Panc1 (cell line): ENCODE measurements at regions not wholly inside any gene's neighbourhood (a gene's known extent, or its start where the extent isn't known, plus 50 kb on each side); places are given as distances from the start of the nearest gene placed in this dataset.

ENCODE experiments used
- ATAC-seq: fragments of 200-7000 bp; cut with Tn5 transposase; 2 replicates; pipeline ENCODE4 v1.9.1; 2020; ENCODE audit warnings: mild to moderate bottlenecking, moderate library complexity
- BruUV-seq: library from RNA; stranded (reverse); fragments of 400-500 nt; replicated peaks from 2 replicates; lab custom pipeline; 2021; lab: Mats Ljungman, UMichigan
- CTCF ChIA-PET: fragments of 300-600 bp; sonication (Branson Sonifier 250); formaldehyde crosslinking; loops from one replicate; lab custom pipeline; 2022; ENCODE audit warnings: antibody characterized with exemption; lab: Charles Lee
- POLR2A ChIA-PET: fragments of 300-600 bp; sonication (Branson Sonifier 250); formaldehyde crosslinking; loops from one replicate; lab custom pipeline; 2022; ENCODE audit warnings: antibody characterized with exemption; lab: Charles Lee
- DNase-seq: peaks from one replicate; pipeline ENCODE4 v3.0.0-alpha.2; 2010; ENCODE audit warnings: low read depth, low spot score
- H3K27ac ChIP-seq: 2 replicates; pipeline ENCODE4 v1.5.1; 2011; ENCODE audit warnings: mild to moderate bottlenecking, low read length, inconsistent platforms
- H3K27me3 ChIP-seq: fragments of 200-500 bp; sonication (Bioruptor generic); 2 replicates; pipeline ENCODE4 v1.6.0; 2014; ENCODE audit warnings: low read length, inconsistent platforms; ENCODE audit not compliant: control insufficient read depth, insufficient read depth
- H3K36me3 ChIP-seq: fragments of 200-500 bp; sonication (Bioruptor generic); 2 replicates; pipeline ENCODE4 v1.5.1; 2014; ENCODE audit warnings: inconsistent platforms, mild to moderate bottlenecking, low read length, moderate library complexity; ENCODE audit not compliant: control insufficient read depth, insufficient read depth
- H3K4me1 ChIP-seq: 2 replicates; pipeline ENCODE4 v1.5.1; 2011; ENCODE audit warnings: inconsistent platforms, mild to moderate bottlenecking, low read length, moderate library complexity; ENCODE audit not compliant: control insufficient read depth, insufficient read depth
- H3K4me3 ChIP-seq, 2 experiments: 2 replicates each; pipeline ENCODE4 v1.5.1; 2011 to 2012; ENCODE audit warnings: low read depth in 2 of 2, low read length in 2 of 2, mild to moderate bottlenecking in 2 of 2, inconsistent platforms in 1 of 2, moderate library complexity in 1 of 2
- H3K9me3 ChIP-seq: fragments of 200-500 bp; sonication (Bioruptor generic); 2 replicates; pipeline ENCODE4 v1.5.1; 2014; ENCODE audit warnings: low read depth, mild to moderate bottlenecking, inconsistent platforms, low read length, moderate library complexity; ENCODE audit not compliant: control insufficient read depth, insufficient read depth
- CTCF ChIP-seq: fragments of 450-650 bp; IDR thresholded peaks from 2 replicates; pipeline ENCODE4 v1.5.1; 2017; ENCODE audit warnings: mild to moderate bottlenecking
- POLR2AphosphoS5 ChIP-seq: IDR thresholded peaks from 2 replicates; pipeline ENCODE4 v1.6.1; 2012; ENCODE audit warnings: mild to moderate bottlenecking, low read depth, low read length, moderate library complexity
- REST ChIP-seq, 2 experiments: IDR thresholded peaks; 2 replicates each; pipeline ENCODE4 v1.6.1; 2011 to 2012; ENCODE audit warnings: low read depth in 2 of 2, control low read depth in 1 of 2, low read length in 1 of 2, mild to moderate bottlenecking in 1 of 2, moderate library complexity in 1 of 2; ENCODE audit not compliant: insufficient read depth in 1 of 2
- SIN3A ChIP-seq: IDR thresholded peaks from 2 replicates; pipeline ENCODE4 v1.6.1; 2012; ENCODE audit warnings: low read depth, mild to moderate bottlenecking, low read length, moderate library complexity, borderline replicate concordance; ENCODE audit not compliant: insufficient read depth
- TCF7L2 ChIP-seq: IDR thresholded peaks from 2 replicates; pipeline ENCODE4 v1.6.1; 2011; ENCODE audit warnings: mild to moderate bottlenecking, low read depth, low read length, inconsistent platforms
- in situ Hi-C: cut with HindIII; loops from 2 replicates; pipeline ENCODE4 v1.10.0; 2016; ENCODE audit warnings: low sequenced_read_pairs, low pct_unique_long_range_greater_than_20kb
- intact Hi-C: fragments of 100-400 bp; cut with micrococcal nuclease; formaldehyde crosslinking; loops from one replicate; pipeline ENCODE4 v1.10.0; 2022; ENCODE audit not compliant: unreplicated experiment

- no peak for ATAC-seq
- ChIA-PET CTCF (interaction anchor here (0.6 kb wide), 1 partner anchor 27 kb away, joined by 3 read pairs; no protein-coding TSS in a partner anchor), POLR2A (no interaction called here)
- H3K9me3 ChIP-seq: no peaks in the 10 kb centered on the region
- no TSS peak for BruUV-seq
- no peak overlapping the region for H3K27ac ChIP-seq
- no peaks in the 10 kb centered on the region for H3K36me3 ChIP-seq
- in situ Hi-C loops: no loop called here
- intact Hi-C loops: no loop called here
- H3K27me3 ChIP-seq: no peaks in the 10 kb centered on the region
- no peak overlapping the region for H3K4me3 ChIP-seq
- H3K4me1 ChIP-seq: no peaks in the 10 kb centered on the region
- TF ChIP-seq CTCF (no peak), SIN3A (no peak), TCF7L2 (no peak), REST (IDR thresholded peaks at IDR 0.05; ENCODE audit: insufficient read depth in 1 of 2, low read depth in 2 of 2, low read length in 1 of 2) (no peak)
- no peak for DNase-seq
These were observed 284.5 kb upstream of the DCBLD2 start for GRCh38 chr3:99186016-99186415.

- in situ Hi-C loops: no loop called here
These were observed 274.9 kb upstream of the DCBLD2 start for GRCh38 chr3:99176169-99176964.

More at GRCh38 chr3:99176169-99176964, 274.9 kb upstream of the DCBLD2 start:
- TF ChIP-seq CTCF (no peak), POLR2AphosphoS5 (no peak), SIN3A (no peak), REST (IDR thresholded peaks at IDR 0.05; ENCODE audit: insufficient read depth in 1 of 2, low read depth in 2 of 2, low read length in 1 of 2) (no peak), TCF7L2 (no peak)
- no peaks in the 10 kb centered on the region for H3K27me3 ChIP-seq
- H3K36me3 ChIP-seq: no peaks in the 10 kb centered on the region
- no peak overlapping the region for H3K27ac ChIP-seq
- no peak for ATAC-seq
- no peak for DNase-seq
- no peaks in the 10 kb centered on the region for H3K9me3 ChIP-seq
- H3K4me3 ChIP-seq: no peak overlapping the region
- no TSS peak for BruUV-seq
- intact Hi-C loops: no loop called here
- CTCF ChIA-PET: no interaction called here
- no peaks in the 10 kb centered on the region for H3K4me1 ChIP-seq
- POLR2A ChIA-PET: no interaction called here
